Activated CD8-positive, alpha-beta T cell treated with anti-CD3 and anti-CD28 coated beads for 36 hours (primary cell): ENCODE measurements at regions not wholly inside any gene's neighbourhood (a gene's known extent, or its start where the extent isn't known, plus 50 kb on each side); places are given as distances from the start of the nearest gene placed in this dataset.

Source experiments
- ATAC-seq: fragments of 200-7000 bp; cut with Tn5 transposase; one replicate; pipeline ENCODE4 v1.10.0; 2021; ENCODE audit warnings: mild to moderate bottlenecking, moderate library complexity
- CTCF ChIA-PET: fragments of 350-600 bp; sonication (Branson Sonifier 250); formaldehyde crosslinking; loops from one replicate; lab custom pipeline; 2021; ENCODE audit warnings: antibody characterized with exemption; lab: Charles Lee
- POLR2A ChIA-PET: fragments of 350-600 bp; sonication (Branson Sonifier 250); formaldehyde crosslinking; loops from one replicate; lab custom pipeline; 2021; ENCODE audit warnings: antibody characterized with exemption; lab: Charles Lee
- DNase-seq: peaks from one replicate; pipeline ENCODE4 v3.0.0-alpha.2; 2020
- H3K27ac Mint-ChIP-seq: one replicate; pipeline ENCODE4 v1.8.0; 2021; ENCODE audit warnings: mild to moderate bottlenecking, mixed read lengths
- H3K27me3 Mint-ChIP-seq: one replicate; pipeline ENCODE4 v1.8.0; 2021; ENCODE audit warnings: mixed read lengths
- H3K36me3 Mint-ChIP-seq: one replicate; pipeline ENCODE4 v1.8.0; 2021; ENCODE audit warnings: low read depth, mixed read lengths
- H3K4me1 Mint-ChIP-seq: one replicate; pipeline ENCODE4 v1.8.0; 2021; ENCODE audit warnings: low read depth, mixed read lengths
- H3K4me3 Mint-ChIP-seq: one replicate; pipeline ENCODE4 v1.8.0; 2021; ENCODE audit warnings: mild to moderate bottlenecking, moderate library complexity, mixed read lengths
- H3K9me3 Mint-ChIP-seq: one replicate; pipeline ENCODE4 v1.8.0; 2021; ENCODE audit warnings: mixed read lengths
- CTCF ChIP-seq: fragments of 200-600 bp; IDR thresholded peaks from one replicate; pipeline ENCODE4 v1.8.0; 2022; ENCODE audit warnings: antibody characterized with exemption, mild to moderate bottlenecking
- intact Hi-C: fragments of 100-400 bp; cut with micrococcal nuclease; formaldehyde crosslinking; loops from one replicate; pipeline ENCODE4 v1.10.0; 2022

- ChIA-PET CTCF (no interaction called here), POLR2A (no interaction called here)
- no peaks in the 10 kb centered on the region for H3K36me3 Mint-ChIP-seq
- TF ChIP-seq CTCF, result no peak
- H3K4me3 Mint-ChIP-seq, result no peak overlapping the region
- ATAC-seq (no peak), DNase-seq (no peak)
- intact Hi-C loops, result no loop called here
- no peak overlapping the region for H3K27ac Mint-ChIP-seq
- H3K27me3 Mint-ChIP-seq, result no peaks in the 10 kb centered on the region
- peaks cover 5% of the 10 kb centered on the region for H3K9me3 Mint-ChIP-seq
- H3K4me1 Mint-ChIP-seq, result no peaks in the 10 kb centered on the region
Observed at GRCh38 chr5:97834561-97834960, 651.5 kb upstream of the RIOK2 start.

GRCh38 chr5:97835112-97835511 lies 652.1 kb upstream of the RIOK2 start:
- Mint-ChIP-seq H3K4me3 (no peak overlapping the region), H3K9me3 (peaks cover 5% of the 10 kb centered on the region), H3K4me1 (no peaks in the 10 kb centered on the region), H3K27ac (no peak overlapping the region), H3K27me3 (no peaks in the 10 kb centered on the region), H3K36me3 (no peaks in the 10 kb centered on the region)
- intact Hi-C loops, result no loop called here
- ChIA-PET CTCF (no interaction called here), POLR2A (no interaction called here)
- ATAC-seq (no peak), DNase-seq (no peak)
- no peak for TF ChIP-seq CTCF

GRCh38 chr5:97836816-97837215 lies 653.8 kb upstream of the RIOK2 start:
- POLR2A ChIA-PET, result no interaction called here
- Mint-ChIP-seq H3K4me3 (no peak overlapping the region), H3K4me1 (no peaks in the 10 kb centered on the region)

GRCh38 chr5:97838214-97838613 lies 655.2 kb upstream of the RIOK2 start:
- H3K4me1 Mint-ChIP-seq, result no peaks in the 10 kb centered on the region
- H3K4me3 Mint-ChIP-seq, result no peak overlapping the region
- ChIA-PET CTCF (no interaction called here), POLR2A (no interaction called here)
- H3K27ac Mint-ChIP-seq, result no peak overlapping the region
- no peaks in the 10 kb centered on the region for H3K9me3 Mint-ChIP-seq
- H3K36me3 Mint-ChIP-seq, result no peaks in the 10 kb centered on the region
- DNase-seq (no peak), ATAC-seq (no peak)
- no peaks in the 10 kb centered on the region for H3K27me3 Mint-ChIP-seq
- intact Hi-C loops, result no loop called here
- TF ChIP-seq CTCF, result no peak

More at GRCh38 chr5:97836816-97837215, 653.8 kb upstream of the RIOK2 start:
- no peaks in the 10 kb centered on the region for H3K36me3 Mint-ChIP-seq
- no peak overlapping the region for H3K27ac Mint-ChIP-seq
- CTCF ChIA-PET, result no interaction called here
- no peak for TF ChIP-seq CTCF
- ATAC-seq (no peak), DNase-seq (no peak)
- no peaks in the 10 kb centered on the region for H3K27me3 Mint-ChIP-seq
- intact Hi-C loops, result no loop called here
- H3K9me3 Mint-ChIP-seq, result no peaks in the 10 kb centered on the region

- no peak overlapping the region for H3K4me3 Mint-ChIP-seq
- H3K27me3 Mint-ChIP-seq, result no peaks in the 10 kb centered on the region
- no peak for ATAC-seq
- no peaks in the 10 kb centered on the region for H3K36me3 Mint-ChIP-seq
- no peaks in the 10 kb centered on the region for H3K9me3 Mint-ChIP-seq
- intact Hi-C loops, result no loop called here
- TF ChIP-seq CTCF, result no peak
- ChIA-PET CTCF (no interaction called here), POLR2A (no interaction called here)
- no peak for DNase-seq
- no peaks in the 10 kb centered on the region for H3K4me1 Mint-ChIP-seq
- no peak overlapping the region for H3K27ac Mint-ChIP-seq
Observed at GRCh38 chr5:97839341-97840086, 656.5 kb upstream of the RIOK2 start.
